H1 (cell line): ENCODE measurements at regions not wholly inside any gene's neighbourhood (a gene's known extent, or its start where the extent isn't known, plus 50 kb on each side); places are given as distances from the start of the nearest gene placed in this dataset.

Experiments
- CTCF ChIP-seq, 3 experiments: IDR thresholded peaks; 1 replicate in 2 of 3; 2 replicates in 1 of 3; pipeline versions ENCODE4 v1.5.1 to v1.6.1; 2011; ENCODE audit warnings: low read length in 3 of 3, mild to moderate bottlenecking in 3 of 3, inconsistent platforms in 2 of 3, low read depth in 1 of 3, moderate library complexity in 1 of 3; ENCODE audit not compliant: insufficient read depth in 1 of 3; ENCODE audit errors: control extremely low read depth in 1 of 3
- EP300 ChIP-seq, 2 experiments: IDR thresholded peaks; 1 replicate in 1 of 2; 2 replicates in 1 of 2; pipeline ENCODE4 v1.6.1; 2011 to 2012; ENCODE audit warnings: low read depth in 2 of 2, low read length in 2 of 2, mild to moderate bottlenecking in 2 of 2, borderline replicate concordance in 1 of 2, inconsistent platforms in 1 of 2, moderate library complexity in 1 of 2
- EZH2 ChIP-seq: fragments of 200-600 bp; sonication (generic); IDR thresholded peaks from 2 replicates; pipeline ENCODE4 v1.7.1; 2012; ENCODE audit warnings: low read depth, mild to moderate bottlenecking, moderate library complexity, low read length, inconsistent platforms; ENCODE audit not compliant: severe bottlenecking
- JUN ChIP-seq: IDR thresholded peaks from 2 replicates; pipeline ENCODE4 v1.6.1; 2011; ENCODE audit warnings: low read depth, mild to moderate bottlenecking, improper control_type of control experiment, low read length
- PHF8 ChIP-seq: fragments of 200-600 bp; sonication (generic); conservative IDR thresholded peaks from 2 replicates; pipeline ENCODE4 v1.7.1; 2012; ENCODE audit warnings: low read depth, mild to moderate bottlenecking, inconsistent platforms, low read length, moderate library complexity
- POLR2A ChIP-seq, 2 experiments: IDR thresholded peaks; 1 replicate in 1 of 2; 2 replicates in 1 of 2; pipeline ENCODE4 v1.6.1; 2011; ENCODE audit warnings: low read depth in 2 of 2, low read length in 2 of 2, mild to moderate bottlenecking in 2 of 2; ENCODE audit errors: control extremely low read depth in 1 of 2
- RAD21 ChIP-seq, 2 experiments: IDR thresholded peaks in 1 of 2; conservative IDR thresholded peaks in 1 of 2; 2 replicates each; pipeline ENCODE4 v1.6.1; 2011; ENCODE audit warnings: low read depth in 2 of 2, low read length in 2 of 2, improper control_type of control experiment in 1 of 2, inconsistent platforms in 1 of 2, mild to moderate bottlenecking in 1 of 2, moderate library complexity in 1 of 2
- TBP ChIP-seq: IDR thresholded peaks from 2 replicates; pipeline ENCODE4 v1.6.1; 2011; ENCODE audit warnings: low read depth, low read length, improper control_type of control experiment
- USF2 ChIP-seq: IDR thresholded peaks from 2 replicates; pipeline ENCODE4 v1.6.1; 2011; ENCODE audit warnings: low read length, improper control_type of control experiment
- YY1 ChIP-seq: IDR thresholded peaks from 2 replicates; pipeline ENCODE4 v1.6.1; 2011; ENCODE audit warnings: low read depth, mild to moderate bottlenecking, low read length
- TF ChIP-seq, protein P1 (sequence below): IDR thresholded peaks from 2 replicates; pipeline ENCODE4 v1.6.1; 2011; ENCODE audit warnings: low read depth, mild to moderate bottlenecking, low read length; ENCODE audit not compliant: insufficient read depth

DNA sequence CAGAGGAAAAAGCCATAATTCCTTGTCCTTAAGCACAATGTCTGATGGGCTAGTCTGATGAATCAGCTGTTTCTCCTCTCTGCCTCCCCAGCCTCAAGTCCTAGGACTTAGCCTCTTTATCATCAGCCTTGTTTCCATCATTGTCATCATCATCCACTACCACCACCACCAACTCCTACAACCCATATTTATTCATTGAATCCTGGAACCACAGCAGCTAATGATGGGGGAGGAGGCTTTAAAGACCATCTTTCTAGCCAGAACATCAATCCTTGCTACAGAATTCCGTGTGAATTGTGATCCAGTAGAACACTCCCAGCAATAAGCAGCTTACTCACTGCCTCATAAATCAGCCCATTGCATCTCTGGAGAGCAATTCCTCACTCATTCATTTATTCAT is 97.6 kb upstream of the TMEM132E start:
- TF ChIP-seq JUN (no peak), CTCF (IDR thresholded peaks at IDR 0.05; ENCODE audit: control extremely low read depth in 1 of 3, insufficient read depth in 1 of 3, low read depth in 1 of 3, low read length in 3 of 3) (no peak), POLR2A (IDR thresholded peaks at IDR 0.05; ENCODE audit: control extremely low read depth in 1 of 2, low read depth in 2 of 2, low read length in 2 of 2) (no peak), RAD21 (IDR thresholded peaks at IDR 0.05 in 1 of 2, conservative IDR thresholded peaks at IDR 0.05 in 1 of 2; ENCODE audit: low read depth in 2 of 2, low read length in 2 of 2) (no peak), YY1 (no peak), EZH2 (no peak), PHF8 (no peak), EP300 (IDR thresholded peaks at IDR 0.05; ENCODE audit: borderline replicate concordance in 1 of 2, low read depth in 2 of 2, low read length in 2 of 2) (no peak), TBP (no peak), USF2 (no peak)
- TF ChIP-seq, protein P1, sequence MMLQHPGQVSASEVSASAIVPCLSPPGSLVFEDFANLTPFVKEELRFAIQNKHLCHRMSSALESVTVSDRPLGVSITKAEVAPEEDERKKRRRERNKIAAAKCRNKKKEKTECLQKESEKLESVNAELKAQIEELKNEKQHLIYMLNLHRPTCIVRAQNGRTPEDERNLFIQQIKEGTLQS: no peak
